PC-3 (cell line): ENCODE measurements at regions not wholly inside any gene's neighbourhood (a gene's known extent, or its start where the extent isn't known, plus 50 kb on each side); places are given as distances from the start of the nearest gene placed in this dataset.

Experiments
- EZH2 ChIP-seq: fragments of 300-600 bp; sonication (generic); IDR thresholded peaks from one replicate; pipeline ENCODE4 v1.6.1; 2017; ENCODE audit warnings: antibody characterized with exemption, mild to moderate bottlenecking, low read length; ENCODE audit not compliant: unreplicated experiment
- TF ChIP-seq, protein P1 (sequence below): fragments of 300-600 bp; sonication (generic); conservative IDR thresholded peaks from 2 replicates; pipeline ENCODE4 v1.5.1; 2017; ENCODE audit warnings: antibody characterized with exemption, low read depth, mild to moderate bottlenecking, low read length

DNA sequence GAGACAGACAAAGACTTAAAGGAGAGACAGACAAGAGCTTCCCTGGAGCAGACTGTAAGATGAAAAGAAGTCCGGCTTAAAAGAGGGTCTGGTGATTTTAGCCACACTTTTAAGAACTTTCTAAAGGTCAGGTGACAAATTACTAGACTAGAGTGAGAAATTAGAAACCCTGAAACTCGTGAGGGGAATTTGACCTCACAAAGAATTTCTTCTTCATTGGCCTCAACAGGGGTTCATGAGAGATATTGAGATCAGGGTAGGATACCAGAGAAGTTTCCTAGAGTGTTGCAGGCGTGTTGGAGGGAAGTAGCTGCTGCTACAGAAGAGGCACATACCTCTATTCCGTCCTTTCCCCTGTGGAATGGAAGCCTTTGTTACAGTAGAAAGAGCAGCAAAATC is 884.4 kb downstream of the KCNT2 start:
- TF ChIP-seq, protein P1, sequence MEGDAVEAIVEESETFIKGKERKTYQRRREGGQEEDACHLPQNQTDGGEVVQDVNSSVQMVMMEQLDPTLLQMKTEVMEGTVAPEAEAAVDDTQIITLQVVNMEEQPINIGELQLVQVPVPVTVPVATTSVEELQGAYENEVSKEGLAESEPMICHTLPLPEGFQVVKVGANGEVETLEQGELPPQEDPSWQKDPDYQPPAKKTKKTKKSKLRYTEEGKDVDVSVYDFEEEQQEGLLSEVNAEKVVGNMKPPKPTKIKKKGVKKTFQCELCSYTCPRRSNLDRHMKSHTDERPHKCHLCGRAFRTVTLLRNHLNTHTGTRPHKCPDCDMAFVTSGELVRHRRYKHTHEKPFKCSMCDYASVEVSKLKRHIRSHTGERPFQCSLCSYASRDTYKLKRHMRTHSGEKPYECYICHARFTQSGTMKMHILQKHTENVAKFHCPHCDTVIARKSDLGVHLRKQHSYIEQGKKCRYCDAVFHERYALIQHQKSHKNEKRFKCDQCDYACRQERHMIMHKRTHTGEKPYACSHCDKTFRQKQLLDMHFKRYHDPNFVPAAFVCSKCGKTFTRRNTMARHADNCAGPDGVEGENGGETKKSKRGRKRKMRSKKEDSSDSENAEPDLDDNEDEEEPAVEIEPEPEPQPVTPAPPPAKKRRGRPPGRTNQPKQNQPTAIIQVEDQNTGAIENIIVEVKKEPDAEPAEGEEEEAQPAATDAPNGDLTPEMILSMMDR: no peak
- no peak for TF ChIP-seq EZH2
